ENCODE measurements at regions not wholly inside any gene's neighbourhood (a gene's known extent, or its start where the extent isn't known, plus 50 kb on each side); places are given as distances from the start of the nearest gene placed in this dataset.
"Not testable (repeated sequence)": the region's sequence is repeated elsewhere in the genome, so short reads cannot be mapped to it uniquely, and the experiment has no call there.

- H3K4me1 ChIP-seq (ENCODE audit: control insufficient read depth, low read depth, low read length), result peaks cover 16% of the 10 kb centered on the region
- no peak overlapping the region for H3K9ac ChIP-seq (ENCODE audit: low read length)
- no peaks in the 10 kb centered on the region for H3K9me3 ChIP-seq (ENCODE audit: control insufficient read depth, low read depth, low read length)
- no peaks in the 10 kb centered on the region for H3K36me3 ChIP-seq (ENCODE audit: control insufficient read depth, low read depth, low read length)
- H3K27ac ChIP-seq (ENCODE audit: low read length), result no peak overlapping the region
- H3K27me3 ChIP-seq (ENCODE audit: control insufficient read depth, insufficient read depth, low read length), result no peaks in the 10 kb centered on the region
- no peak overlapping the region for H3K4me3 ChIP-seq (ENCODE audit: low read length)
These were observed 484.5 kb upstream of the PROK2 start for GRCh38 chr3:72269475-72269874.

- H3K4me1 ChIP-seq (ENCODE audit: control insufficient read depth, low read depth, low read length); H3K36me3 ChIP-seq (ENCODE audit: control insufficient read depth, low read depth, low read length); H3K4me3 ChIP-seq (ENCODE audit: low read length); H3K9me3 ChIP-seq (ENCODE audit: control insufficient read depth, low read depth, low read length); H3K27me3 ChIP-seq (ENCODE audit: control insufficient read depth, insufficient read depth, low read length); H3K9ac ChIP-seq (ENCODE audit: low read length); H3K27ac ChIP-seq (ENCODE audit: low read length): not testable (repeated sequence)
These were observed 482.1 kb upstream of the PROK2 start for GRCh38 chr3:72266921-72267524.

DNA sequence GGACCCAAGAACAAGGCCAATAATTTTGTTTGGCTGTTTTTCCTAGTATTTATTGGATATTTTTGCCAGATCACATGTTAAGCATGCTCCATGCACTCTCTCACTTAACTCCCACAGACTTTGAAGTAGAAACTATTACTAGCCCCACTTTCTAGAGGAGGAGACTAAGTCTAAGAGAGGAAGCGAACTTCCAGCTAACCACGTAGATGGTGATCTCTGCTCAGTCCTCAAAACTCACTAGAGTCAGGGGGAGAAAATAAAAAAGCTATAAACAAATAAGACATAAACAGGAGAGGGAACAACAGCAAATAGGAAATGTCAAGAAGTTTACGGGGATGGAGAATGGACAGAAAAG lies 481.0 kb upstream of the PROK2 start:
- H3K27me3 ChIP-seq (ENCODE audit: control insufficient read depth, insufficient read depth, low read length), result no peaks in the 10 kb centered on the region
- peaks cover 6% of the 10 kb centered on the region for H3K4me1 ChIP-seq (ENCODE audit: control insufficient read depth, low read depth, low read length)

DNA sequence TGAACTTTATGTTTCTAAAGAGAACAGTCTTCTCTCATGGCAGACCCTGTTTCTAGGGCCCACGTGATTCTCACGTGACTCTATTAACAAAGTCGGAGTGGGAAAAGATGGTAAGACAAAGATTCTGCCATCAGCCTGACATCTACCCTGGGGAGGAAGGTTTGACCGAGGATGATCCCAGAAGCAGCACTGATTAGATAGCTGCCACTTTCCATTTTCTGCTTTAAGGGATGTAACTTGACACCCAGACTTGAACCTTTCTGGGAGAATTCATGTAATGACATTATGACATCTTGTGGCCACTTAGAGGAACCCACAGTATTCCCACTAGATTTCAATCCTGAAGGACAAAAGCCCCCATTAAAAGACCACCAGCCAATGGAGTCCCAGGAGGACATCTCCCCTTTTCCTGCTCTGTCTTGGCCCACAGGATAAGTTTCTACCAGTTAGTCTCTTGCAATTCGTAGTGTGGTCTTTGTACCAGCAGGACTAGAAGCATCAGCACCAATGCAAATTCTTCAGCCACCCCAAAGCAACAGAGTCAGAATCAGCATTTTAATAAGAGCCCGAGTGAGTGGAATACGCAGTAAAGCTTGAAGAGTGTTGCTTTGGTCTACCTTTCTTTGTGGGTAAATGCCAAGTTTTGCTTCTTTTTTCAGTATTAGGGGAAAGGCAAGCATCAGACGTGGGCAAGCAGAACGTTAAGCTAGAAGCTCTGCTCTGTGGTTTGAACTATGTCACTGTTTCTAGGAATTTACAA lies 480.5 kb upstream of the PROK2 start:
- no peak overlapping the region for H3K27ac ChIP-seq (ENCODE audit: low read length)
- H3K4me3 ChIP-seq (ENCODE audit: low read length), result no peak overlapping the region
- no peaks in the 10 kb centered on the region for H3K9me3 ChIP-seq (ENCODE audit: control insufficient read depth, low read depth, low read length)
- H3K27me3 ChIP-seq (ENCODE audit: control insufficient read depth, insufficient read depth, low read length), result no peaks in the 10 kb centered on the region
- no peaks in the 10 kb centered on the region for H3K36me3 ChIP-seq (ENCODE audit: control insufficient read depth, low read depth, low read length)
- peaks cover 6% of the 10 kb centered on the region for H3K4me1 ChIP-seq (ENCODE audit: control insufficient read depth, low read depth, low read length)
- H3K9ac ChIP-seq (ENCODE audit: low read length), result no peak overlapping the region

More for the DNA sequence above, 481.0 kb upstream of the PROK2 start:
- H3K4me3 ChIP-seq (ENCODE audit: low read length), result no peak overlapping the region
- no peak overlapping the region for H3K9ac ChIP-seq (ENCODE audit: low read length)
- H3K27ac ChIP-seq (ENCODE audit: low read length), result no peak overlapping the region
- H3K36me3 ChIP-seq (ENCODE audit: control insufficient read depth, low read depth, low read length), result no peaks in the 10 kb centered on the region
- H3K9me3 ChIP-seq (ENCODE audit: control insufficient read depth, low read depth, low read length), result no peaks in the 10 kb centered on the region

GRCh38 chr3:72263223-72263990 lies 478.5 kb upstream of the PROK2 start:
- no peaks in the 10 kb centered on the region for H3K27me3 ChIP-seq (ENCODE audit: control insufficient read depth, insufficient read depth, low read length)
- H3K4me1 ChIP-seq (ENCODE audit: control insufficient read depth, low read depth, low read length), result peaks cover 13% of the 10 kb centered on the region
- H3K36me3 ChIP-seq (ENCODE audit: control insufficient read depth, low read depth, low read length), result no peaks in the 10 kb centered on the region

GRCh38 chr3:72262736-72263135 lies 477.8 kb upstream of the PROK2 start:
- Histone ChIP-seq H3K9me3 (ENCODE audit: control insufficient read depth, low read depth, low read length) (no peaks in the 10 kb centered on the region), H3K36me3 (ENCODE audit: control insufficient read depth, low read depth, low read length) (no peaks in the 10 kb centered on the region), H3K27ac (ENCODE audit: low read length) (no peak overlapping the region), H3K4me3 (ENCODE audit: low read length) (no peak overlapping the region), H3K27me3 (ENCODE audit: control insufficient read depth, insufficient read depth, low read length) (no peaks in the 10 kb centered on the region), H3K9ac (ENCODE audit: low read length) (no peak overlapping the region), H3K4me1 (ENCODE audit: control insufficient read depth, low read depth, low read length) (peaks cover 20% of the 10 kb centered on the region)

More at GRCh38 chr3:72263223-72263990, 478.5 kb upstream of the PROK2 start:
- no peak overlapping the region for H3K9ac ChIP-seq (ENCODE audit: low read length)
- no peak overlapping the region for H3K4me3 ChIP-seq (ENCODE audit: low read length)
- H3K9me3 ChIP-seq (ENCODE audit: control insufficient read depth, low read depth, low read length), result no peaks in the 10 kb centered on the region
- H3K27ac ChIP-seq (ENCODE audit: low read length), result no peak overlapping the region

- Histone ChIP-seq H3K9me3 (ENCODE audit: control insufficient read depth, low read depth, low read length) (no peaks in the 10 kb centered on the region), H3K4me1 (ENCODE audit: control insufficient read depth, low read depth, low read length) (peaks cover 20% of the 10 kb centered on the region), H3K4me3 (ENCODE audit: low read length) (no peak overlapping the region), H3K36me3 (ENCODE audit: control insufficient read depth, low read depth, low read length) (no peaks in the 10 kb centered on the region), H3K27ac (ENCODE audit: low read length) (no peak overlapping the region), H3K9ac (ENCODE audit: low read length) (no peak overlapping the region), H3K27me3 (ENCODE audit: control insufficient read depth, insufficient read depth, low read length) (no peaks in the 10 kb centered on the region)
These were observed 476.9 kb upstream of the PROK2 start for GRCh38 chr3:72261566-72262564.

DNA sequence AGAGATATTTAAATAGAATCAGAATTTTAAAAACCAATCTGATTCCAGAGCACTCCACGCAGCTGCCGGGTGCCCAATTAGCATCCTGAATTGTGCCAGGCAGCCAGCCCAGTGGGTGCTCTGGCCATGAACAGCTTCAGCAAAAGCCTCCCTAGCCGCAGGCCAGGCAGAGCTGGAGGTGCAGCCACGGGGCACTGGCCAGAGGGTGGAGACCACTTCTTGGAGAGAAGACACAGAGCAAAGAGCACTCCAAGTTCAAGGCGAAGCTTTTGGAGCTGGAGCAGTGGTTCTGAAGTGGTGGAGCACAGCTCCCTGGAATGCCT lies 475.6 kb upstream of the PROK2 start:
- Histone ChIP-seq H3K27me3 (ENCODE audit: control insufficient read depth, insufficient read depth, low read length) (no peaks in the 10 kb centered on the region), H3K9ac (ENCODE audit: low read length) (no peak overlapping the region), H3K4me1 (ENCODE audit: control insufficient read depth, low read depth, low read length) (peaks cover 24% of the 10 kb centered on the region), H3K27ac (ENCODE audit: low read length) (no peak overlapping the region), H3K9me3 (ENCODE audit: control insufficient read depth, low read depth, low read length) (no peaks in the 10 kb centered on the region), H3K36me3 (ENCODE audit: control insufficient read depth, low read depth, low read length) (no peaks in the 10 kb centered on the region), H3K4me3 (ENCODE audit: low read length) (no peak overlapping the region)

GRCh38 chr3:72259755-72260587 lies 475.0 kb upstream of the PROK2 start:
- H3K36me3 ChIP-seq (ENCODE audit: control insufficient read depth, low read depth, low read length), result no peaks in the 10 kb centered on the region
- H3K9me3 ChIP-seq (ENCODE audit: control insufficient read depth, low read depth, low read length), result no peaks in the 10 kb centered on the region
- H3K27ac ChIP-seq (ENCODE audit: low read length), result no peak overlapping the region
- no peaks in the 10 kb centered on the region for H3K27me3 ChIP-seq (ENCODE audit: control insufficient read depth, insufficient read depth, low read length)
- H3K4me3 ChIP-seq (ENCODE audit: low read length), result no peak overlapping the region
- no peak overlapping the region for H3K9ac ChIP-seq (ENCODE audit: low read length)
- peaks cover 24% of the 10 kb centered on the region for H3K4me1 ChIP-seq (ENCODE audit: control insufficient read depth, low read depth, low read length)

DNA sequence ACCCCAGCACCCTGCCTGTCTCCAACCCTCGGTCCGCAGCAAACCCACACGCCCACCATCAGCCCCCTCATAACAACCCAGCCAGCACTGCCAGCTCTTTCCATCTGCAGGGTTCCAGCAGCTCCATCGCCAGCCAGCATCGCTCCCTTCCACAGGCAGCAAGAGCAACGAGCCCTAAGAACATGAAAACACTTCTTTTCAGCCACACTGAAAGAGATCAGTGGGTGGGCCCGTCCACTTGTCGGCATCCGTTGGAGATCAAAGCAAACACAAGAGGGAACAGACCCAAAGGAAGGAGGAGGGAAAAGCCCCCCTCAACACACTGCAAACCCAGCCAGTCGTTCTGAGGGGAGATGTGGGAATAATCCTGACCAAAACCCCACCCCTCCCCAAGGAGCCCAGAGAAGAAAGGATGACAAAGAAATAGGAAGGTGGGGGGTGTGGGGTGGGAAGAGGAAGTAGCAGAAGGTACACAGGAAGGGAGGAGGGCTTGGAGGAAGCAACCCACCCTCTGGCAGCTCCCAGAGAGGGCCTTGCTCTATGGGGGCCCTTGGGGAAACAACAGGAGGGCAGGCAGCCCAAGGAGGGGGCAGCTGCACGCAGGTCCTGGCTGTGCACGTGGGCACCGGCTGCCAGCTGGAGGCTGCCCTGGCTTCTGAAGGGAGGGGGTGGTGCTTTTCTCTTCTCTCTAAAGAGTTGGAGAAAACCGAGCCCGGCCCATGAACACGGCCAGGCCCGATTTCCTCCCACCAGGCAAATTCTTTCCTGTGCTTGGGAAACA lies 473.6 kb upstream of the PROK2 start:
- Histone ChIP-seq H3K4me3 (ENCODE audit: low read length) (no peak overlapping the region), H3K27ac (ENCODE audit: low read length) (no peak overlapping the region), H3K9ac (ENCODE audit: low read length) (no peak overlapping the region), H3K36me3 (ENCODE audit: control insufficient read depth, low read depth, low read length) (no peaks in the 10 kb centered on the region), H3K9me3 (ENCODE audit: control insufficient read depth, low read depth, low read length) (no peaks in the 10 kb centered on the region), H3K27me3 (ENCODE audit: control insufficient read depth, insufficient read depth, low read length) (no peaks in the 10 kb centered on the region), H3K4me1 (ENCODE audit: control insufficient read depth, low read depth, low read length) (peaks cover 26% of the 10 kb centered on the region)
